Panc1 (cell line): ENCODE measurements at regions not wholly inside any gene's neighbourhood (a gene's known extent, or its start where the extent isn't known, plus 50 kb on each side); places are given as distances from the start of the nearest gene placed in this dataset.

ENCODE experiments used
- ATAC-seq: fragments of 200-7000 bp; cut with Tn5 transposase; 2 replicates; pipeline ENCODE4 v1.9.1; 2020; ENCODE audit warnings: mild to moderate bottlenecking, moderate library complexity
- BruUV-seq: library from RNA; stranded (reverse); fragments of 400-500 nt; replicated peaks from 2 replicates; lab custom pipeline; 2021; lab: Mats Ljungman, UMichigan
- CTCF ChIA-PET: fragments of 300-600 bp; sonication (Branson Sonifier 250); formaldehyde crosslinking; loops from one replicate; lab custom pipeline; 2022; ENCODE audit warnings: antibody characterized with exemption; lab: Charles Lee
- POLR2A ChIA-PET: fragments of 300-600 bp; sonication (Branson Sonifier 250); formaldehyde crosslinking; loops from one replicate; lab custom pipeline; 2022; ENCODE audit warnings: antibody characterized with exemption; lab: Charles Lee
- DNase-seq: peaks from one replicate; pipeline ENCODE4 v3.0.0-alpha.2; 2010; ENCODE audit warnings: low read depth, low spot score
- H3K27ac ChIP-seq: 2 replicates; pipeline ENCODE4 v1.5.1; 2011; ENCODE audit warnings: mild to moderate bottlenecking, low read length, inconsistent platforms
- H3K27me3 ChIP-seq: fragments of 200-500 bp; sonication (Bioruptor generic); 2 replicates; pipeline ENCODE4 v1.6.0; 2014; ENCODE audit warnings: low read length, inconsistent platforms; ENCODE audit not compliant: control insufficient read depth, insufficient read depth
- H3K36me3 ChIP-seq: fragments of 200-500 bp; sonication (Bioruptor generic); 2 replicates; pipeline ENCODE4 v1.5.1; 2014; ENCODE audit warnings: inconsistent platforms, mild to moderate bottlenecking, low read length, moderate library complexity; ENCODE audit not compliant: control insufficient read depth, insufficient read depth
- H3K4me1 ChIP-seq: 2 replicates; pipeline ENCODE4 v1.5.1; 2011; ENCODE audit warnings: inconsistent platforms, mild to moderate bottlenecking, low read length, moderate library complexity; ENCODE audit not compliant: control insufficient read depth, insufficient read depth
- H3K4me3 ChIP-seq, 2 experiments: 2 replicates each; pipeline ENCODE4 v1.5.1; 2011 to 2012; ENCODE audit warnings: low read depth in 2 of 2, low read length in 2 of 2, mild to moderate bottlenecking in 2 of 2, inconsistent platforms in 1 of 2, moderate library complexity in 1 of 2
- H3K9me3 ChIP-seq: fragments of 200-500 bp; sonication (Bioruptor generic); 2 replicates; pipeline ENCODE4 v1.5.1; 2014; ENCODE audit warnings: low read depth, mild to moderate bottlenecking, inconsistent platforms, low read length, moderate library complexity; ENCODE audit not compliant: control insufficient read depth, insufficient read depth
- CTCF ChIP-seq: fragments of 450-650 bp; IDR thresholded peaks from 2 replicates; pipeline ENCODE4 v1.5.1; 2017; ENCODE audit warnings: mild to moderate bottlenecking
- POLR2AphosphoS5 ChIP-seq: IDR thresholded peaks from 2 replicates; pipeline ENCODE4 v1.6.1; 2012; ENCODE audit warnings: mild to moderate bottlenecking, low read depth, low read length, moderate library complexity
- SIN3A ChIP-seq: IDR thresholded peaks from 2 replicates; pipeline ENCODE4 v1.6.1; 2012; ENCODE audit warnings: low read depth, mild to moderate bottlenecking, low read length, moderate library complexity, borderline replicate concordance; ENCODE audit not compliant: insufficient read depth
- TCF7L2 ChIP-seq: IDR thresholded peaks from 2 replicates; pipeline ENCODE4 v1.6.1; 2011; ENCODE audit warnings: mild to moderate bottlenecking, low read depth, low read length, inconsistent platforms
- in situ Hi-C: cut with HindIII; loops from 2 replicates; pipeline ENCODE4 v1.10.0; 2016; ENCODE audit warnings: low sequenced_read_pairs, low pct_unique_long_range_greater_than_20kb
- intact Hi-C: fragments of 100-400 bp; cut with micrococcal nuclease; formaldehyde crosslinking; loops from one replicate; pipeline ENCODE4 v1.10.0; 2022; ENCODE audit not compliant: unreplicated experiment
- TF ChIP-seq, protein P1 (sequence below), 2 experiments: IDR thresholded peaks; 2 replicates each; pipeline ENCODE4 v1.6.1; 2011 to 2012; ENCODE audit warnings: low read depth in 2 of 2, control low read depth in 1 of 2, low read length in 1 of 2, mild to moderate bottlenecking in 1 of 2, moderate library complexity in 1 of 2; ENCODE audit not compliant: insufficient read depth in 1 of 2

DNA sequence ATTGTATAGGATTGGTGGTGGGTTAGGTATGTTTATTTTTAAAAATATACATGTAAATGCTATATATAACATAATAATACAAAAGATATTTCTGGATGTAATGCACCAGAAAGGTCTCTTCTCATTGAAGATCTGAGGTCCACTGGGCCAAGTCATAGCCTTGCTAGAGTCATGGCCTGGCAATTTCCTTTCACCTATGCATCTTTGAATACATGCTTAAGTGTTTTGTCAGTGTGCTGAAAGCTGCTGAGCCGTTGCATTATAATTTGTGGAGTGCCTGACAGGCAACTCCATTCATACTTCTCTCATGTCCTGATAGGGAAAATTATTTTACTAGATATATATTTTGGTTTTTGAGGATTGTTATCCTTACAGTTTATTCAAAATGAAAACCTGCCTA, 410.2 kb upstream of the CT83 start:
- in situ Hi-C loops (no loop called here), intact Hi-C loops (no loop called here)
- Histone ChIP-seq H3K27me3 (no peaks in the 10 kb centered on the region), H3K4me1 (no peaks in the 10 kb centered on the region), H3K9me3 (no peaks in the 10 kb centered on the region), H3K4me3 (no peak overlapping the region), H3K36me3 (no peaks in the 10 kb centered on the region), H3K27ac (no peak overlapping the region)
- ChIA-PET POLR2A (no interaction called here), CTCF (no interaction called here)
- DNase-seq (no peak), ATAC-seq (no peak)
- no TSS peak for BruUV-seq
- TF ChIP-seq, protein P1, sequence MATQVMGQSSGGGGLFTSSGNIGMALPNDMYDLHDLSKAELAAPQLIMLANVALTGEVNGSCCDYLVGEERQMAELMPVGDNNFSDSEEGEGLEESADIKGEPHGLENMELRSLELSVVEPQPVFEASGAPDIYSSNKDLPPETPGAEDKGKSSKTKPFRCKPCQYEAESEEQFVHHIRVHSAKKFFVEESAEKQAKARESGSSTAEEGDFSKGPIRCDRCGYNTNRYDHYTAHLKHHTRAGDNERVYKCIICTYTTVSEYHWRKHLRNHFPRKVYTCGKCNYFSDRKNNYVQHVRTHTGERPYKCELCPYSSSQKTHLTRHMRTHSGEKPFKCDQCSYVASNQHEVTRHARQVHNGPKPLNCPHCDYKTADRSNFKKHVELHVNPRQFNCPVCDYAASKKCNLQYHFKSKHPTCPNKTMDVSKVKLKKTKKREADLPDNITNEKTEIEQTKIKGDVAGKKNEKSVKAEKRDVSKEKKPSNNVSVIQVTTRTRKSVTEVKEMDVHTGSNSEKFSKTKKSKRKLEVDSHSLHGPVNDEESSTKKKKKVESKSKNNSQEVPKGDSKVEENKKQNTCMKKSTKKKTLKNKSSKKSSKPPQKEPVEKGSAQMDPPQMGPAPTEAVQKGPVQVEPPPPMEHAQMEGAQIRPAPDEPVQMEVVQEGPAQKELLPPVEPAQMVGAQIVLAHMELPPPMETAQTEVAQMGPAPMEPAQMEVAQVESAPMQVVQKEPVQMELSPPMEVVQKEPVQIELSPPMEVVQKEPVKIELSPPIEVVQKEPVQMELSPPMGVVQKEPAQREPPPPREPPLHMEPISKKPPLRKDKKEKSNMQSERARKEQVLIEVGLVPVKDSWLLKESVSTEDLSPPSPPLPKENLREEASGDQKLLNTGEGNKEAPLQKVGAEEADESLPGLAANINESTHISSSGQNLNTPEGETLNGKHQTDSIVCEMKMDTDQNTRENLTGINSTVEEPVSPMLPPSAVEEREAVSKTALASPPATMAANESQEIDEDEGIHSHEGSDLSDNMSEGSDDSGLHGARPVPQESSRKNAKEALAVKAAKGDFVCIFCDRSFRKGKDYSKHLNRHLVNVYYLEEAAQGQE (IDR thresholded peaks at IDR 0.05; ENCODE audit: insufficient read depth in 1 of 2, low read depth in 2 of 2, low read length in 1 of 2): no peak
- TF ChIP-seq SIN3A (no peak), POLR2AphosphoS5 (no peak), TCF7L2 (no peak), CTCF (no peak)

- ChIA-PET POLR2A (no interaction called here), CTCF (no interaction called here)
- ATAC-seq (no peak), DNase-seq (no peak)
- Histone ChIP-seq H3K9me3 (no peaks in the 10 kb centered on the region), H3K36me3 (no peaks in the 10 kb centered on the region), H3K4me1 (no peaks in the 10 kb centered on the region), H3K27me3 (no peaks in the 10 kb centered on the region), H3K27ac (no peak overlapping the region), H3K4me3 (no peak overlapping the region)
- no TSS peak for BruUV-seq
- intact Hi-C loops: no loop called here
- in situ Hi-C loops: no loop called here
- TF ChIP-seq TCF7L2 (no peak), POLR2AphosphoS5 (no peak), SIN3A (no peak), CTCF (no peak)
- TF ChIP-seq, protein P1 (IDR thresholded peaks at IDR 0.05; ENCODE audit: insufficient read depth in 1 of 2, low read depth in 2 of 2, low read length in 1 of 2): no peak
These were observed 400.3 kb upstream of the CT83 start for GRCh38 chrX:116863029-116863428.
